SK-N-SH treated with all-trans-retinoic acid at 6 μM for 48 hours (cell line): ENCODE measurements at regions not wholly inside any gene's neighbourhood (a gene's known extent, or its start where the extent isn't known, plus 50 kb on each side); places are given as distances from the start of the nearest gene placed in this dataset.

Experiments used
- BACH2 ChIP-seq: fragments of 250-450 bp; sonication (Bioruptor Pico); IDR thresholded peaks from 2 replicates; pipeline ENCODE4 v1.9.0; 2021; ENCODE audit warnings: mild to moderate bottlenecking, borderline replicate concordance
- OSR1 ChIP-seq: fragments of 250-450 bp; sonication (Bioruptor Pico); IDR thresholded peaks from 2 replicates; pipeline ENCODE4 v1.8.0; 2022; ENCODE audit warnings: moderate library complexity, mild to moderate bottlenecking, inconsistent platforms
- ZFP30 ChIP-seq: fragments of 450-650 bp; formaldehyde crosslinking; IDR thresholded peaks from 2 replicates; pipeline ENCODE4 v1.5.0; 2022; ENCODE audit warnings: mild to moderate bottlenecking, moderate library complexity
- TF ChIP-seq, protein P1 (sequence below): fragments of 250-450 bp; sonication (Bioruptor Pico); IDR thresholded peaks from 2 replicates; pipeline ENCODE4 v1.8.0; 2020; ENCODE audit warnings: mild to moderate bottlenecking, moderate library complexity, borderline replicate concordance
- TF ChIP-seq, protein P2 (sequence below): fragments of 250-450 bp; sonication (Bioruptor Pico); IDR thresholded peaks from 2 replicates; pipeline ENCODE4 v1.5.0; 2020; ENCODE audit warnings: mild to moderate bottlenecking, moderate library complexity
- TF ChIP-seq, protein P3 (sequence below): fragments of 250-450 bp; sonication (Bioruptor Pico); IDR thresholded peaks from 2 replicates; pipeline ENCODE4 v1.5.1; 2020; ENCODE audit warnings: low read depth, mild to moderate bottlenecking, moderate library complexity

DNA sequence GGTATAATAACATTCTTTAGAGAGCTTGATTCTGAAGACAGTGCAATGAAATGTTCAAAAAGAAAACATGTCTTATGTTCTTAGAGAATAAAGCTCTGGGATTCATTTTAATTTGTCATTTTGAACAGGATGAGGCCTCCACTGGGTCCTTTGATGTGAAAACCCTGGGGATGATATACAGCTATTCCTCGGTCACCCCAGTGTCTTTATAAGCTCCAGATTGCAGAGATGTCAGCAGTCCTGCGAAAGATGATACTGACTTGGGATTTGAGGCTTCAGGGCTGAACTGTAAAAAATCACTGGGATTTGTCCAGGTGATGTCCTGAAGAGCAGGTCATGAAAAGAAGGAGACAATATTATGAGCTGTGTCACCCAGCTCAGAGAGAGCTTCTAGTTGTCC, 529.7 kb upstream of the ZNF608 start:
- TF ChIP-seq BACH2 (CRISPR knock-in tag) (no peak), ZFP30 (CRISPR knock-in tag) (no peak), OSR1 (no peak)
- TF ChIP-seq, protein P1, sequence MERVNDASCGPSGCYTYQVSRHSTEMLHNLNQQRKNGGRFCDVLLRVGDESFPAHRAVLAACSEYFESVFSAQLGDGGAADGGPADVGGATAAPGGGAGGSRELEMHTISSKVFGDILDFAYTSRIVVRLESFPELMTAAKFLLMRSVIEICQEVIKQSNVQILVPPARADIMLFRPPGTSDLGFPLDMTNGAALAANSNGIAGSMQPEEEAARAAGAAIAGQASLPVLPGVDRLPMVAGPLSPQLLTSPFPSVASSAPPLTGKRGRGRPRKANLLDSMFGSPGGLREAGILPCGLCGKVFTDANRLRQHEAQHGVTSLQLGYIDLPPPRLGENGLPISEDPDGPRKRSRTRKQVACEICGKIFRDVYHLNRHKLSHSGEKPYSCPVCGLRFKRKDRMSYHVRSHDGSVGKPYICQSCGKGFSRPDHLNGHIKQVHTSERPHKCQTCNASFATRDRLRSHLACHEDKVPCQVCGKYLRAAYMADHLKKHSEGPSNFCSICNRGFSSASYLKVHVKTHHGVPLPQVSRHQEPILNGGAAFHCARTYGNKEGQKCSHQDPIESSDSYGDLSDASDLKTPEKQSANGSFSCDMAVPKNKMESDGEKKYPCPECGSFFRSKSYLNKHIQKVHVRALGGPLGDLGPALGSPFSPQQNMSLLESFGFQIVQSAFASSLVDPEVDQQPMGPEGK (CRISPR knock-in tag) = no peak
- TF ChIP-seq, protein P2, sequence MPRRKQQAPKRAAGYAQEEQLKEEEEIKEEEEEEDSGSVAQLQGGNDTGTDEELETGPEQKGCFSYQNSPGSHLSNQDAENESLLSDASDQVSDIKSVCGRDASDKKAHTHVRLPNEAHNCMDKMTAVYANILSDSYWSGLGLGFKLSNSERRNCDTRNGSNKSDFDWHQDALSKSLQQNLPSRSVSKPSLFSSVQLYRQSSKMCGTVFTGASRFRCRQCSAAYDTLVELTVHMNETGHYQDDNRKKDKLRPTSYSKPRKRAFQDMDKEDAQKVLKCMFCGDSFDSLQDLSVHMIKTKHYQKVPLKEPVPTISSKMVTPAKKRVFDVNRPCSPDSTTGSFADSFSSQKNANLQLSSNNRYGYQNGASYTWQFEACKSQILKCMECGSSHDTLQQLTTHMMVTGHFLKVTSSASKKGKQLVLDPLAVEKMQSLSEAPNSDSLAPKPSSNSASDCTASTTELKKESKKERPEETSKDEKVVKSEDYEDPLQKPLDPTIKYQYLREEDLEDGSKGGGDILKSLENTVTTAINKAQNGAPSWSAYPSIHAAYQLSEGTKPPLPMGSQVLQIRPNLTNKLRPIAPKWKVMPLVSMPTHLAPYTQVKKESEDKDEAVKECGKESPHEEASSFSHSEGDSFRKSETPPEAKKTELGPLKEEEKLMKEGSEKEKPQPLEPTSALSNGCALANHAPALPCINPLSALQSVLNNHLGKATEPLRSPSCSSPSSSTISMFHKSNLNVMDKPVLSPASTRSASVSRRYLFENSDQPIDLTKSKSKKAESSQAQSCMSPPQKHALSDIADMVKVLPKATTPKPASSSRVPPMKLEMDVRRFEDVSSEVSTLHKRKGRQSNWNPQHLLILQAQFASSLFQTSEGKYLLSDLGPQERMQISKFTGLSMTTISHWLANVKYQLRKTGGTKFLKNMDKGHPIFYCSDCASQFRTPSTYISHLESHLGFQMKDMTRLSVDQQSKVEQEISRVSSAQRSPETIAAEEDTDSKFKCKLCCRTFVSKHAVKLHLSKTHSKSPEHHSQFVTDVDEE (CRISPR knock-in tag) = no peak
- TF ChIP-seq, protein P3, sequence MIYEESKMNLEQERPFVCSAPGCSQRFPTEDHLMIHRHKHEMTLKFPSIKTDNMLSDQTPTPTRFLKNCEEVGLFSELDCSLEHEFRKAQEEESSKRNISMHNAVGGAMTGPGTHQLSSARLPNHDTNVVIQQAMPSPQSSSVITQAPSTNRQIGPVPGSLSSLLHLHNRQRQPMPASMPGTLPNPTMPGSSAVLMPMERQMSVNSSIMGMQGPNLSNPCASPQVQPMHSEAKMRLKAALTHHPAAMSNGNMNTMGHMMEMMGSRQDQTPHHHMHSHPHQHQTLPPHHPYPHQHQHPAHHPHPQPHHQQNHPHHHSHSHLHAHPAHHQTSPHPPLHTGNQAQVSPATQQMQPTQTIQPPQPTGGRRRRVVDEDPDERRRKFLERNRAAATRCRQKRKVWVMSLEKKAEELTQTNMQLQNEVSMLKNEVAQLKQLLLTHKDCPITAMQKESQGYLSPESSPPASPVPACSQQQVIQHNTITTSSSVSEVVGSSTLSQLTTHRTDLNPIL (CRISPR knock-in tag) = no peak
